Gastrocnemius medialis (tissue), 4 donors: ENCODE measurements at regions not wholly inside any gene's neighbourhood (a gene's known extent, or its start where the extent isn't known, plus 50 kb on each side); places are given as distances from the start of the nearest gene placed in this dataset.

ENCODE experiments used
- ATAC-seq, 2 donors: fragments of 150-250 bp; one replicate each; pipeline ENCODE4 v1.9.1; 2016
- DNase-seq, 2 donors: peaks; one replicate each; pipeline ENCODE4 v3.0.0-alpha.2; 2019
- H3K27ac ChIP-seq, 4 donors: fragments of 200-600 bp; sonication (generic); 1 replicate in 1 of 4; 2 replicates in 3 of 4; pipeline ENCODE4 v1.5.1; 2016 to 2018; ENCODE audit warnings: mild to moderate bottlenecking in 2 of 4, moderate library complexity in 1 of 4
- H3K27me3 ChIP-seq, 3 donors: fragments of 200-600 bp; sonication (generic) in 2 of 3; 1 replicate in 1 of 3; 2 replicates in 2 of 3; pipeline versions ENCODE4 v1.5.1 to v1.6.0; 2016 to 2019; ENCODE audit warnings: mild to moderate bottlenecking in 1 of 3, moderate library complexity in 1 of 3
- H3K36me3 ChIP-seq, 2 donors: fragments of 200-600 bp; sonication (generic) in 1 of 2; one replicate each; pipeline ENCODE4 v1.5.1; 2017 to 2018
- H3K4me1 ChIP-seq, 2 donors: fragments of 200-600 bp; sonication (generic) in 1 of 2; one replicate each; pipeline ENCODE4 v1.5.1; 2016 to 2017; ENCODE audit warnings: mild to moderate bottlenecking in 2 of 2
- H3K4me3 ChIP-seq, 4 donors: fragments of 200-600 bp; sonication (generic) in 3 of 4; 1 replicate in 1 of 4; 2 replicates in 3 of 4; pipeline ENCODE4 v1.5.1; 2016 to 2019; ENCODE audit warnings: mild to moderate bottlenecking in 2 of 4
- H3K9me3 ChIP-seq, 3 donors: fragments of 200-600 bp; sonication (generic) in 2 of 3; 1 replicate in 1 of 3; 2 replicates in 2 of 3; pipeline ENCODE4 v1.5.1; 2016 to 2019
- POLR2A ChIP-seq, 2 donors: fragments of 450-650 bp; IDR thresholded peaks; one replicate each; pipeline ENCODE4 v1.6.1; 2017; ENCODE audit warnings: antibody characterized with exemption in 2 of 2, mild to moderate bottlenecking in 2 of 2, moderate library complexity in 2 of 2
- in situ Hi-C, 4 donors: fragments of 200-750 bp; cut with MboI; loops; one replicate each; pipeline versions ENCODE4 v1.15.0 to v1.8.0; 2017; ENCODE audit warnings: low sequenced_read_pairs in 4 of 4
- intact Hi-C: fragments of 100-400 bp; cut with DNase I; formaldehyde crosslinking; loops from one replicate; pipeline ENCODE4 v1.15.1; 2023; ENCODE audit warnings: low total_unique reads
- TF ChIP-seq, protein P1 (sequence below), 5 experiments: fragments of 450-650 bp in 3 of 5; fragments of 200-600 bp in 2 of 5; sonication (generic) in 2 of 5; IDR thresholded peaks in 4 of 5; conservative IDR thresholded peaks in 1 of 5; 1 replicate in 4 of 5; 2 replicates in 1 of 5; pipeline ENCODE4 v1.5.1; 2016 to 2019; ENCODE audit warnings: antibody characterized with exemption in 5 of 5, mild to moderate bottlenecking in 3 of 5, moderate library complexity in 3 of 5

GRCh38 chr6:170229396-170229795, 61.5 kb downstream of the DLL1 start:
- intact Hi-C loops (loop anchor here (5.0 kb wide), 2 partner anchors 52 to 102 kb away; no protein-coding TSS in a partner anchor), in situ Hi-C loops (no loop called here)
- no peak overlapping the region for H3K27ac ChIP-seq
- no peaks in the 10 kb centered on the region for H3K27me3 ChIP-seq
- no peak for TF ChIP-seq POLR2A (IDR thresholded peaks at IDR 0.05)
- TF ChIP-seq, protein P1, sequence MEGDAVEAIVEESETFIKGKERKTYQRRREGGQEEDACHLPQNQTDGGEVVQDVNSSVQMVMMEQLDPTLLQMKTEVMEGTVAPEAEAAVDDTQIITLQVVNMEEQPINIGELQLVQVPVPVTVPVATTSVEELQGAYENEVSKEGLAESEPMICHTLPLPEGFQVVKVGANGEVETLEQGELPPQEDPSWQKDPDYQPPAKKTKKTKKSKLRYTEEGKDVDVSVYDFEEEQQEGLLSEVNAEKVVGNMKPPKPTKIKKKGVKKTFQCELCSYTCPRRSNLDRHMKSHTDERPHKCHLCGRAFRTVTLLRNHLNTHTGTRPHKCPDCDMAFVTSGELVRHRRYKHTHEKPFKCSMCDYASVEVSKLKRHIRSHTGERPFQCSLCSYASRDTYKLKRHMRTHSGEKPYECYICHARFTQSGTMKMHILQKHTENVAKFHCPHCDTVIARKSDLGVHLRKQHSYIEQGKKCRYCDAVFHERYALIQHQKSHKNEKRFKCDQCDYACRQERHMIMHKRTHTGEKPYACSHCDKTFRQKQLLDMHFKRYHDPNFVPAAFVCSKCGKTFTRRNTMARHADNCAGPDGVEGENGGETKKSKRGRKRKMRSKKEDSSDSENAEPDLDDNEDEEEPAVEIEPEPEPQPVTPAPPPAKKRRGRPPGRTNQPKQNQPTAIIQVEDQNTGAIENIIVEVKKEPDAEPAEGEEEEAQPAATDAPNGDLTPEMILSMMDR (IDR thresholded peaks at IDR 0.05 in 4 of 5, conservative IDR thresholded peaks at IDR 0.05 in 1 of 5) = no peak
- no peak overlapping the region for H3K4me3 ChIP-seq
- H3K9me3 ChIP-seq = no peaks in the 10 kb centered on the region
- H3K4me1 ChIP-seq = peaks cover 22 to 41% of the 10 kb centered on the region in 2 donors
- H3K36me3 ChIP-seq = no peaks in the 10 kb centered on the region
- ATAC-seq (no peak), DNase-seq (no peak)

- intact Hi-C loops (loop anchor here (1.0 to 5.0 kb wide), 3 partner anchors 52 to 186 kb away; no protein-coding TSS in a partner anchor), in situ Hi-C loops (no loop called here)
- Histone ChIP-seq H3K27ac (no peak overlapping the region), H3K4me1 (peaks cover 22 to 41% of the 10 kb centered on the region in 2 donors), H3K36me3 (no peaks in the 10 kb centered on the region), H3K9me3 (no peaks in the 10 kb centered on the region), H3K27me3 (no peaks in the 10 kb centered on the region), H3K4me3 (no peak overlapping the region)
- DNase-seq (no peak), ATAC-seq (no peak)
- TF ChIP-seq, protein P1 (IDR thresholded peaks at IDR 0.05 in 4 of 5, conservative IDR thresholded peaks at IDR 0.05 in 1 of 5) = no peak
- TF ChIP-seq POLR2A (IDR thresholded peaks at IDR 0.05) = no peak
Measured at GRCh38 chr6:170228946-170229310, 62.0 kb downstream of the DLL1 start.

DNA sequence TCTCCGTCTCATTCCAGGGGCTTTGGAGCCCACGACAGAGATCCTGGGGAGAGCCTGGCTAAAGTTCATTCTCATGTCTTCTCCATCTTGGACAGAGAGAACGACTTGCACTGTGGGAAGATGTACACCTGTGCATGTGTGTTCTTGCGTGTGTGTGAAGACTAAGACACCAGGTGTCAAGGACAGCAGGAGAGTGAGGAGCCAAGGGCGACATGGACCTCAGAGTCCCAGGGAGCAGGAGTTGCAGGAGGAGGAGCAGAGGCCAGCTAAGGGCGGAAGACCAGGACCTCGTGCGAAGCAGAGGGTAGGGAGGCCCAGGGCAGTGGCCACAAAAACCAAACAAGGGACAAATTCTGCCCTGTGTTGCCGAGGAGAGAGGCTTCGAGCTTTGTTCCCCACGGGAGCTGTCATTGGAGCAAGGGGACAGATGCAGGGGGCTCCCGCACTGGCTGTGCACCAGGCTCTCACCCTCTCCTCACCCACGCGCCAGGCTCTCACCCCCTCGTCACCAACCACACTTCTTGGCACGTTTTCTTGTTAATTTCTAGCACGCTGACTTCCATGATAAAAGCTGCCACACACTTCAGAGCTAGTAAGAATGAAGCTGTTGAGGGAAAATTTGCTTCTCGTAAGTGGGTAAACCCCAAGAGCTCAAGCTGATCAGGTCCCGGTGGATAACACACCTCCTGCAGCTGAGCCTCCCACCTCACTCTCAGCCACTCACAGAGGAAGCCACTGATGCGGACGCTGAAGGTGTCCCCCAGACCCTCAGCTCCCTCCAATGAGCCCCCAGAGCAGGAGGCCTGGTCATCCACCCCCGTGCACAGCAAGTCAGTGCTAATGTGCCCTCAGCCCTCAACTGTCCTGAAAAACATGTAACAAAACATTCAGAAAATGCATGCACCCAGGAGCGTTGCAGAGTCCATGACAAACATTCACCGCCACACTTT, 62.6 kb downstream of the DLL1 start:
- no peak overlapping the region for H3K27ac ChIP-seq
- H3K36me3 ChIP-seq = no peaks in the 10 kb centered on the region
- no peaks in the 10 kb centered on the region for H3K27me3 ChIP-seq
- ATAC-seq (no peak), DNase-seq (no peak)
- peaks cover 22 to 41% of the 10 kb centered on the region in 2 donors for H3K4me1 ChIP-seq
- H3K4me3 ChIP-seq = no peak overlapping the region
- TF ChIP-seq, protein P1 (IDR thresholded peaks at IDR 0.05 in 4 of 5, conservative IDR thresholded peaks at IDR 0.05 in 1 of 5) = no peak
- no peak for TF ChIP-seq POLR2A (IDR thresholded peaks at IDR 0.05)
- intact Hi-C loops = loop anchor here (1.0 to 5.0 kb wide), 3 partner anchors 51 to 185 kb away; no protein-coding TSS in a partner anchor
- no peaks in the 10 kb centered on the region for H3K9me3 ChIP-seq
- in situ Hi-C loops = no loop called here

DNA sequence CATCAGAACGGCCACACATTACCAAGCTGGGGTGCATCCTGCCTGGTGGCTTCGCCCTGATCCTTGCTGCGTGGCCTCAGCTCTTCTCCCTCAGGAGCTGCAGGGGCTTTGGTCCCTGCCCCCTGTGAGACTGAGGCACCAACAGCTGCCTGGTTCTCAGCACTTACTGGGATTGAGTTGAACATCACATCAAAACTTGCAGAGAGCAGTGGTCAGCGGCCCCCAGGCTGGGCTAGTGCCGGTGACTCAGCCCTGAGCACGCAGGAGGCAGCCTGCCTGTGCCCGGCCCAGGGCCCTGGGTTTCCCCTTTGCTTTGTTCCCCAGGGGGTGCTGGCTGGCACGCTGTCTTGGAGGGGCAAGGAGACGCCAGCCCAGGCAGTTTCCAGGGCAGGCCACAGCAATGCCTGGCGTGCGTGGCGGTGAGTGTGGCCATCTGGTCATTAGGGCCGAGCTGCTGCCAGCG, 63.3 kb downstream of the DLL1 start:
- H3K27me3 ChIP-seq = no peaks in the 10 kb centered on the region

More for the DNA sequence above, 63.3 kb downstream of the DLL1 start:
- no peak overlapping the region for H3K4me3 ChIP-seq
- in situ Hi-C loops (no loop called here), intact Hi-C loops (loop anchor here (5.0 kb wide), 2 partner anchors 50 to 100 kb away; no protein-coding TSS in a partner anchor)
- H3K27ac ChIP-seq = no peak overlapping the region
- no peaks in the 10 kb centered on the region for H3K36me3 ChIP-seq
- TF ChIP-seq, protein P1 (IDR thresholded peaks at IDR 0.05 in 4 of 5, conservative IDR thresholded peaks at IDR 0.05 in 1 of 5) = no peak
- no peak for TF ChIP-seq POLR2A (IDR thresholded peaks at IDR 0.05)
- ATAC-seq = no peak
- peaks cover 22 to 41% of the 10 kb centered on the region in 2 donors for H3K4me1 ChIP-seq
- no peak for DNase-seq
- no peaks in the 10 kb centered on the region for H3K9me3 ChIP-seq
